Endodermal cell (in vitro differentiated cells): ENCODE measurements at regions not wholly inside any gene's neighbourhood (a gene's known extent, or its start where the extent isn't known, plus 50 kb on each side); places are given as distances from the start of the nearest gene placed in this dataset.

Experiments
- DNase-seq: peaks from one replicate; pipeline ENCODE4 v3.0.0-alpha.2; 2017
- H3K27ac ChIP-seq: 2 replicates; pipeline ENCODE4 v1.5.1; 2013; ENCODE audit warnings: mild to moderate bottlenecking, low read depth, low read length, moderate library complexity
- H3K27me3 ChIP-seq: 2 replicates; pipeline ENCODE4 v1.6.1; 2013; ENCODE audit warnings: mild to moderate bottlenecking, low read length, moderate library complexity; ENCODE audit not compliant: insufficient read depth, control insufficient read depth, poor library complexity, severe bottlenecking
- H3K36me3 ChIP-seq: 2 replicates; pipeline ENCODE4 v1.7.0; 2013; ENCODE audit warnings: mild to moderate bottlenecking, low read length, moderate library complexity; ENCODE audit not compliant: control insufficient read depth, insufficient read depth
- H3K4me1 ChIP-seq: one replicate; pipeline ENCODE4 v1.7.0; 2013; ENCODE audit warnings: low read length; ENCODE audit not compliant: control insufficient read depth, insufficient read depth
- H3K4me3 ChIP-seq: 2 replicates; pipeline ENCODE4 v1.5.1; 2013; ENCODE audit warnings: mild to moderate bottlenecking, low read length, moderate library complexity
- H3K9ac ChIP-seq: 2 replicates; pipeline ENCODE4 v1.6.1; 2013; ENCODE audit warnings: mild to moderate bottlenecking, low read length, moderate library complexity; ENCODE audit not compliant: poor library complexity, severe bottlenecking; ENCODE audit errors: extremely low read depth
- H3K9me3 ChIP-seq: 2 replicates; pipeline ENCODE4 v1.6.1; 2013; ENCODE audit warnings: mild to moderate bottlenecking, low read length, moderate library complexity; ENCODE audit not compliant: control insufficient read depth
- H3K27ac Mint-ChIP-seq: 2 replicates; pipeline ENCODE4 v1.8.0; 2020; ENCODE audit warnings: mixed read lengths
- H3K27me3 Mint-ChIP-seq: 2 replicates; pipeline ENCODE4 v1.8.0; 2021; ENCODE audit warnings: mild to moderate bottlenecking, mixed read lengths; ENCODE audit not compliant: insufficient read depth
- H3K36me3 Mint-ChIP-seq: 2 replicates; pipeline ENCODE4 v1.8.0; 2020; ENCODE audit warnings: low read depth, mixed read lengths
- H3K4me1 Mint-ChIP-seq: 2 replicates; pipeline ENCODE4 v1.8.0; 2020; ENCODE audit warnings: mixed read lengths
- H3K4me3 Mint-ChIP-seq: 2 replicates; pipeline ENCODE4 v1.8.0; 2020; ENCODE audit warnings: mild to moderate bottlenecking, moderate library complexity, mixed read lengths
- H3K9me3 Mint-ChIP-seq: 2 replicates; pipeline ENCODE4 v1.8.0; 2020; ENCODE audit warnings: mild to moderate bottlenecking, mixed read lengths
- CTCF ChIP-seq: fragments of 200-600 bp; sonication (generic); conservative IDR thresholded peaks from 2 replicates; pipeline ENCODE4 v1.5.0; 2021; ENCODE audit warnings: antibody characterized with exemption, mild to moderate bottlenecking
- WGBS, 2 experiments: methylation state at CpG; one replicate each; pipeline versions ENCODE4 v1.1.5 to v1.1.7; 2013; ENCODE audit warnings: missing lambda C conversion rate in 2 of 2, mixed read lengths in 1 of 2; ENCODE audit not compliant: insufficient coverage in 1 of 2, insufficient read length in 1 of 2; 5-methylcytosine and 5-hydroxymethylcytosine counted together

GRCh38 chr10:3433131-3433530 lies 260.5 kb upstream of the PITRM1 start:
- H3K36me3 ChIP-seq = no peaks in the 10 kb centered on the region
- Mint-ChIP-seq H3K4me1 (no peaks in the 10 kb centered on the region), H3K27ac (no peak overlapping the region), H3K27me3 (no peaks in the 10 kb centered on the region), H3K9me3 (peaks cover 4% of the 10 kb centered on the region), H3K4me3 (no peak overlapping the region), H3K36me3 (no peaks in the 10 kb centered on the region)
- H3K9me3 ChIP-seq = no peaks in the 10 kb centered on the region
- H3K27ac ChIP-seq = no peak overlapping the region
- WGBS, 2 experiments = 94 to 95% methylated on average over 5 to 6 of the region's 6 CpGs
- TF ChIP-seq CTCF = no peak
- no peak overlapping the region for H3K4me3 ChIP-seq
- no peak overlapping the region for H3K9ac ChIP-seq
- H3K27me3 ChIP-seq = no peaks in the 10 kb centered on the region
- no peak for DNase-seq
- no peaks in the 10 kb centered on the region for H3K4me1 ChIP-seq

- Mint-ChIP-seq H3K27me3 (no peaks in the 10 kb centered on the region), H3K4me1 (no peaks in the 10 kb centered on the region), H3K4me3 (no peak overlapping the region), H3K27ac (no peak overlapping the region), H3K36me3 (no peaks in the 10 kb centered on the region), H3K9me3 (no peaks in the 10 kb centered on the region)
- Histone ChIP-seq H3K36me3 (no peaks in the 10 kb centered on the region), H3K9ac (no peak overlapping the region), H3K27ac (no peak overlapping the region), H3K4me1 (no peaks in the 10 kb centered on the region), H3K4me3 (no peak overlapping the region), H3K27me3 (no peaks in the 10 kb centered on the region), H3K9me3 (no peaks in the 10 kb centered on the region)
- DNase-seq = no peak
- 97 to 100% methylated on average over 2 to 3 of the region's 4 CpGs for WGBS, 2 experiments
- TF ChIP-seq CTCF = peak; percentile 46
These were observed 259.7 kb upstream of the PITRM1 start for GRCh38 chr10:3432081-3432825.

GRCh38 chr10:3430501-3430900 lies 257.9 kb upstream of the PITRM1 start:
- H3K27me3 Mint-ChIP-seq = no peaks in the 10 kb centered on the region
- Histone ChIP-seq H3K36me3 (no peaks in the 10 kb centered on the region), H3K27ac (no peak overlapping the region), H3K27me3 (no peaks in the 10 kb centered on the region), H3K9me3 (no peaks in the 10 kb centered on the region), H3K4me1 (no peaks in the 10 kb centered on the region), H3K9ac (no peak overlapping the region), H3K4me3 (no peak overlapping the region)
- H3K4me3 Mint-ChIP-seq = no peak overlapping the region
- H3K36me3 Mint-ChIP-seq = no peaks in the 10 kb centered on the region
- TF ChIP-seq CTCF = no peak
- 73 to 88% methylated on average over 1 of the region's 1 CpG for WGBS, 2 experiments
- DNase-seq = no peak
- no peaks in the 10 kb centered on the region for H3K9me3 Mint-ChIP-seq
- H3K27ac Mint-ChIP-seq = no peak overlapping the region
- no peaks in the 10 kb centered on the region for H3K4me1 Mint-ChIP-seq
